GM21619 (cell line): ENCODE measurements at regions not wholly inside any gene's neighbourhood (a gene's known extent, or its start where the extent isn't known, plus 50 kb on each side); places are given as distances from the start of the nearest gene placed in this dataset.

Experiments used
- ATAC-seq: cut with Tn5 transposase; IDR thresholded peaks from one replicate; pipeline ENCODE4 v1.9.1; 2021; ENCODE audit not compliant: unreplicated experiment

GRCh38 chr2:71895320-71896161, 252.1 kb downstream of the CYP26B1 start:
- no peak for ATAC-seq

DNA sequence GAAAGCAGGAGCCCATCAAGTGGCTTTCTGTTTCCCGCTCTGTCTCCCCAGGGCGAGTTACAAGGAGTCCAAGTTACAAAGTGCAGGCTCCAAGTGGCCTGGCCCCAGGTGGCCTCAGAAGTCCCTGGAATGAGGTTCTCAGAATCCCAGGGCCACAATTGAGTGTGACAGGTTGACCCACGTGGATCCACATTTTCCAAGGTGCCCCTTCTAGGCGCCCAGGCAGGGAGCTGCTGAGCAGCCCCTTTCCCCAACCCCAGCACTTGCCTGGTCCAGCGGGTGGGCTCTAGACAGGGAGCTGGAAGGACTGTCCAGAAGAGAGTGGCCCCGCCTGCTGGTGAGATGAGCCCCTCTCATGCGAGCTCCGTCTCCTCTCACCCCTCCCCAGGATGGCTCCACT, 253.4 kb downstream of the CYP26B1 start:
- no peak for ATAC-seq

DNA sequence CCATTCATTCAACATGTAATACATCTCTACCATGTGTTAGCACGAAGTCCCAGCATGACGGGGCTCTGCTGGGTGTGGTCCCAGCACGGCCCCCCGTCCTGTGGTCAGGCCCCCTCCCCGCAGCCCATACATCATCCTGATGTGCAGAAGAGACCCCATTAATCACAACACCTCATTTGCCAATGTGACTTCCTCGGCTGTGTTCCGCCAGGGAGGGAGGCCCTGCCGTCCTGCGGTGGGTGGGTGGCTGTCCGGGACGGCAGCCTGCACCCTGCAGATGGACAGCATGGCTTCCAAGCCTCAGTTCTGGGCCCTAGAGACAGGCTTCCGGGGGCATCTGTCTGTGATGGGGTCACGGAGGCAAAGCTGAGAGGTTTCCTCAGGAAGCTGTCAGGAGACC, 254.0 kb downstream of the CYP26B1 start:
- ATAC-seq: no peak

DNA sequence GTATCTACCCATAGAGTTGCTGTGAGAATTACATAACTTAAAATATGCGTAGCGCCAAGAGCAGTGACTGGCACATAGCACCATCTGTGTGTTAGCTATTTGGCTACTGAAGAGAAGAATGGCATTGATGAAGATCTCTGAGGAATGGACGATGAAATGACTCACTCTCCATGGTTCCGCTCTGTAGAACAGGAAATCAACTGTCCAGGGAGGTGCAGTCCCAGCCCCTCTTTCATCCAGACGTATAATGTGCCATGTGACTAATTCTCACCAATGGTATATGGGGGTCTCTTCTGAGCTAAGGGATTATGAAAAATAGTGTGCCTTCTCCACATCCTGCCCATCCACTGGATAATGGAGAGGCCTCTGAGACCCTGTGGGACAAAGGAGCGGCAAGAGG, 254.8 kb downstream of the CYP26B1 start:
- ATAC-seq: no peak

- no peak for ATAC-seq
These were observed 255.3 kb downstream of the CYP26B1 start for GRCh38 chr2:71892423-71892730.

DNA sequence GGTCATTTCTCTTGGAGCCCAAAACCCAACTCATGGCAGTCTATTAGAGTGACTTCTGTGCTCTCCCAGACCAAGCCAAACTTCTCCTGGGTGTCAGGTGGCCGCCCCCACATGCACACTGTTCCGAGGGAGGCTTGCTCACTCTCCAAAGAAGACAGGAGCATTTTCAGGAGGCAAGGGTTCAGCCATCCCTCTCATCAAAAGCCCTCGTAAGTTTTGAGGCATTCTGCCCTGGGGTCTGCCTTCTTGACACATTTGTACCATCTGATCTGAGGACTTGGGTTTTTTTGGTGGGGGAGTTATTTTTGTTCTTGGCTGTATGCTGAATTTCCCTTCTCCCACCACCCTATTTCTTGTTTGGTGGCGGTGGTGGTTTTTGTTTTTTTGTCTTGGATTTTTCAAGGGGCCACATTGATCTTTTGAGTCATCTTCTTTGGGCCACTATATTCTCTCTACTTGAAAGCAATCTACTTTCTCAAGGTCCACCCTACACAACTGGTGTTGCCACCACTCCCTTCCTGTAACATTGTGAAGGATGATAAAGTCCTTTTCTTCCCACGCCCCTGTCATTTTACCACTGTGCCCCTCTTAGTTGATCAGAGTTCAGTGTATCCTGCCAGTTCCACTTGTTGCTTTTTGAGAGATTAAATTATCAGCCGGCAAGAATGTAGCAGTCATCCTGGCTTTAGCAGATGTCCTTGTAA, 255.8 kb downstream of the CYP26B1 start:
- no peak for ATAC-seq

GRCh38 chr2:71891155-71891554, 256.5 kb downstream of the CYP26B1 start:
- ATAC-seq: no peak

DNA sequence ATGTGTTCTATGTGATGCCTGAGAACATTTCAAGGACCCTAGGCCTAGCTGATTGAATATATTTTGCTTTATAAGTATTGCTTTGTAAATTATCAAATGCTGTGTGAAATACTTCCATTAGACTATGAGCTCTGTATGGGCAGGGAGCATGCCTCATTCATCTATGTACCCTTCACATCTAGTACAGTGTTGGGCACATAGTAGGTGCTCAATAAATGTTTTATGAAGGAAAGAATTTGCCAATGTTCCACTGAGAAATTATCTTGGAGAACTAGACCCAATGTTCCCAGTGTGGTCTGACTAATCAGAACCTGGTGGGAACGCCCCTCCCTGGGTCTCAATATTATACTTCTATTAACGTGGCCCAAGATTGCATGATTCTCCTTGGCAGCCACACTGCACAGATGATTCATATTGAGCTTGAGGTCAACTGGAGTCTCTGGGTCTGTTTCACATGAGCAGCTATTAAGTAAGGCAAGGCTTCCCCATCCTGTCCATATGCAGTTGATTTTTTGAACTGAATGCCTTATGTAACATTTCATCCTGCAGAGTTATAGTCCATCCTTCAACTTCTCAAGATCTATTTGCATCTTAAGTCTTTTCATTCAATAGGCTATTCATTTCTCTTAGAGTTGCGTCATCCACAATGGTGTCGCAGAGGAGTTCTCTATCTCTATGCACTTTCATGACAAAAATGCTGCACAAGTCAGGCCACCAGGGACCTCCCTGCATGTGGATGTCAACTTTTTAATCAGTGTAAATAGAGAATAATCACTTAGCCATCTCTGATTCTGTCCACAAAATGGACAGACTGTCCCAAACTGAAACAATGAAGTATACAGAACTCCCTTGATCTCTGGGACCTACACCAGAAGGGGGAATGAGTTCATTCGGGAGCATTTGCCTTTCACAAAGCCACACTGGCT, 257.6 kb downstream of the CYP26B1 start:
- no peak for ATAC-seq

- ATAC-seq: no peak
These were observed 258.8 kb downstream of the CYP26B1 start for GRCh38 chr2:71888751-71889445.

GRCh38 chr2:71887196-71887595, 260.5 kb downstream of the CYP26B1 start:
- ATAC-seq: no peak

DNA sequence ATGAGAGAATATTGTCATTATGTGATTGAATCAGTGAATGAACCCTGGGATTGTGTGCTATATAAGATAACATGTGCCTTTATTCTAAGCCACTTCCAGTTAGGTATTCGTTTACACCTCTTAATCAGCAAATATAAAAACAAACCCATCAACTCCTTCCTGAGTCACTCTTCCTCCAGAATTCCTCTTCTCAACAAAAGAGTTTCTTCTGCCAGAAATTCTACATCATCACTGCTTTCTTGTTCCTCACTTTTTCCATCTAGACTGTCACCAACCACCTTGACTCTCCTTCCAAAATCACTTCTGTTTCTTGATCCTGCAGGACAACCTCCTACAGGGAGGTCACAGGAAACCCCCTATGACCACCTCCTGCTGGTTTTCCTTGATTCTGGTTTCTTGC, 261.4 kb downstream of the CYP26B1 start:
- ATAC-seq: no peak

DNA sequence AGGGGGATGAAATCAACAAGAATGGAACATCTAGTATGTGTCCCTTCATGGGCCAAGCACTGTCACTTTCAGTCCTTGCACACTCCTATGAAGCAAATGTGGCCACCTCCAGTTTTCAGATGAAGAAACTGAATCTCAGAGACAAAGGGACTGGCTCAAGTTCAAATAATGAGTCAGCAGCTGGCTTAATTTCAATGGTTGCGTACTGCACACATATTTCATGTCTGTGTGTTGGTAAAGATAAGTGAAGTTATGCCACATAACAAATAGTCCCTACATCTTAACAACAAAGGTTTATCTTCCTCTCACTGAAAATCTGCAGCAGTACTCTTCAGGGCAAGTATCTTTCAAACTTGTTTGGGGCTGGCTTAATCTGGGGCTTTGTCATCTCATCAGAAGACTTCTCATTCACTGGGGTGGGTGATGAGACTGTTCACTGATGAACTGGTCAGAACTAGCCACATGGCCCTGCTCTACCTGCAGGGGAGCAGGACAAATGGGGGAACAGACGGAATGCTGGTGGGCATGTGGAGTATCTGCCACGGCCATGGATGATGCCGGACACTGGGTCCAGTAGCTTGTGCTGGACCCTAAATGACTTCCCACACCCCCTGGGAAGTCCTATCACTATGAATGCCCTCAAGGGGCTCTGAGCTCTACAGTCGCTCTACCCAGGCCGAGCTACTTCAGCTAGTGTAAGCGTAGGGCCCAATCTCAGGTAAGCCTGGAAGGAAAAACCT, 263.2 kb downstream of the CYP26B1 start:
- no peak for ATAC-seq

- ATAC-seq: no peak
These were observed 264.7 kb downstream of the CYP26B1 start for GRCh38 chr2:71882949-71883472.

DNA sequence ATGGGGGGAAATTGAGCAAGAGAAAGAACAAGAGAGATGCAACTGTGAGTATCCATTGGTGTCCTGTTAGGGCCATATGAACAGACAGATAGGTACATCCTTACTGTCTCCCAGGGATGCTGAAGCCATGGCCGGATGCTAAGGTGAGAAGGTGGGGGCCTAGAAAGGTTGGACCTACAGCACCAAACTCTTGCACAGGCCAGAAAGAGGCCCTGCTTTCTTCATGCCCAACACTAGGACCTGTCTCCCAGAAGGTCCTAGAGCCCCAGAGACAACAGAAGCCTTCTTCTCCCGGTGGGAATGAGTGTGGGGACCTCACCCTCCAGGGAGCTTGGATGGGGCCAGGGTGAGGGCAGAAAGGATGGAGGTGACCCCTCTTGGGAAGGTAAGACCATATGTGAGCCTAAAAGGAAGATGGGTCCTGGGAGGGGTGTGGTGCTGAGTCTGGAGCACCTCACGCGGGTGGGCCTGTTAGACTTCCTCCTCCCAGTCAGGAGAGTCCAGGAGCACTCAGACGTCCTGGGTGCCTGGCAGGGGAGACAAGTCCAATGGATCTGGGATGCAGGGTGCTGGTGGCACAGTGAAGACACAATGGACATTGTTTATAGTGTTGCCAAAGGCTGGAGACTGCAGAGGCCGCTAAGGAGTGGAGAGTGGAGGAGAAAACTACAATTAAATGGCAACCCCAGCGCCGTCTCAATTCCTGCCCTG, 265.3 kb downstream of the CYP26B1 start:
- ATAC-seq: no peak

DNA sequence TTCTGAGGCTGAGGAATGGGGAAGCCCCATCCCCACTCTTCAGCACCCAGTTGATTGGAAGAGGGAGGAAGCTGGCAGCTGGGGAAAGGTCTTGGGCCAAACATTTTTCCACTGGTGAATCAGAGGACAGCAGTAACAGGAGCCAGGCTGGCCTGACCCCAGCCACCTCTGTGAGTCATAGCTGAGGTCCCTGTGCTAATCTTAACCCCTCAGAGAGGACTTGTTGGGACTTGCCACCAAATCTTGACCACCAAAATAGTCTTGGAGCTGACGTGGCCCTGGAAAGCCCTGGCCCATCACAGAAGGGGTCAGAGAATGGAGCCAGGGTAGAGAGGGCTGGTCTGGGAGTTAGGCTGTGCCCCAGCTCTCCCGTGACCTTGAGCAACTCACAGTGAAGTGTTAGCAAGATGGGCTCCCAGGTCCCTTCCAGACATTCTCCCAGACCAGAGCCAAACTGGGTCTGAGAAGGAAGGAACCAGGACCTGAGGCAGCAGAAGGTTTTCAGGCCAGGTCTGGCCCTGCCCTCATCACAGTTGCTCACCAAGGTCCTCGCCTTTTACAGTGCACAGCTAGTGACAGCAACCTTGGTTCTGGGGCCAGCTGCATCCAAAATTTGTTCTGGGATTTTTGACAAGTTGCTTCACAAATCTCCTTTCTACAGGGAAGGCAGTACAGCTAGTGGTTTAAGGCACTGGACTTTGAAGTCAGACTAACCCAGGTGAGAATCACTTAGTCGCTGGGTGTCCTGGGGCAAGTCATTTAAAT, 266.6 kb downstream of the CYP26B1 start:
- no peak for ATAC-seq

GRCh38 chr2:71880287-71880686, 267.4 kb downstream of the CYP26B1 start:
- ATAC-seq: no peak

- ATAC-seq: no peak
These were observed 268.0 kb downstream of the CYP26B1 start for GRCh38 chr2:71879509-71880184.
